Fibroblast of mammary gland (primary cell): ENCODE measurements at regions not wholly inside any gene's neighbourhood (a gene's known extent, or its start where the extent isn't known, plus 50 kb on each side); places are given as distances from the start of the nearest gene placed in this dataset.

ENCODE experiments used
- DNase-seq: peaks from one replicate; pipeline ENCODE4 v3.0.0-alpha.2; 2010; ENCODE audit warnings: low read depth
- H3K4me3 ChIP-seq: 2 replicates; pipeline ENCODE4 v1.5.1; 2011; ENCODE audit warnings: low read depth, mild to moderate bottlenecking, low read length, moderate library complexity; ENCODE audit not compliant: control insufficient read depth
- CTCF ChIP-seq: conservative IDR thresholded peaks from 2 replicates; pipeline ENCODE4 v1.5.1; 2011; ENCODE audit warnings: low read depth, low read length, inconsistent platforms; ENCODE audit not compliant: control insufficient read depth, insufficient read depth

- no peak for DNase-seq
- no peak for TF ChIP-seq CTCF
- H3K4me3 ChIP-seq = no peak overlapping the region
These were observed 154.2 kb downstream of the FGF18 start for GRCh38 chr5:171573451-171574225.

- TF ChIP-seq CTCF = no peak
- peak; percentile 14 for DNase-seq
- no peak overlapping the region for H3K4me3 ChIP-seq
These were observed 154.9 kb downstream of the FGF18 start for GRCh38 chr5:171574376-171574775.

- TF ChIP-seq CTCF = no peak
- H3K4me3 ChIP-seq = no peak overlapping the region
- peak; percentile 13 for DNase-seq
These were observed 155.9 kb downstream of the FGF18 start for GRCh38 chr5:171575386-171575785.

- TF ChIP-seq CTCF = no peak
- no peak overlapping the region for H3K4me3 ChIP-seq
- DNase-seq = no peak
These were observed 156.4 kb downstream of the FGF18 start for GRCh38 chr5:171575808-171576207.

GRCh38 chr5:171577042-171577758 is 157.8 kb downstream of the FGF18 start:
- no peak for DNase-seq
- no peak overlapping the region for H3K4me3 ChIP-seq
- no peak for TF ChIP-seq CTCF

GRCh38 chr5:171578049-171578828 is 158.8 kb downstream of the FGF18 start:
- H3K4me3 ChIP-seq = no peak overlapping the region
- TF ChIP-seq CTCF = no peak
- DNase-seq = peak; percentile 14
